ENCODE measurements at regions not wholly inside any gene's neighbourhood (a gene's known extent, or its start where the extent isn't known, plus 50 kb on each side); places are given as distances from the start of the nearest gene placed in this dataset.

DNA sequence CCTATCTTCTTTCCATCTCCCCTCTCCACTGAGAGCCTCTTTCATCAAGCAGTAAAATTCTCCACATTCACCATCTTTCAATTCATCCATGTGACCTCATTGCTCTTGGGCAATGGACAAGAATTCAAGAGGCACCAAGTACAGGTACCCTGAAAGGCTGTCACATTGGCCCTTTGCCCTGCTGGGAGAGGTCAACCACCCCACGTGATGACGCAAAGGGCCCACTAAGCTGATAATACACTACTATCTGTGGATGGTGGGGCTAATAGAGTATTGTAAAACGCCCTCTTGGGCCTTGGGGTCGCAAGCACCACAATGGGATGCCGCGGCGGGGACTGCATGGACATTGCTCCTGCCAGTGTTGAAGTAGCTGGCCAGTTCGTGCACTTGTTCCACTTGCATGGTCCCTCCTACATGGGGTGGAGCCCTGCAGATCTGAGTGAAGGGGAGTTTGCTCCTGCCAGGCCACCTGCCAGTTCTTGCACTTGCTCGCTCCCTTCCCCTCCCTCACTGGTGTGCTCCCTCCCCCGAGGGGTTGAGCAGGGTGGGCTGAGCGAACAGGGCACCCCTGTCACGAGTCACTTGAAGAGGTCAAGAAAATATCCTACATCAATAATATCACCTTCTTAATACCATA lies 1578.8 kb upstream of the RAG2 start:
- Mint-ChIP-seq H3K27ac (no peak overlapping the region), H3K9me3 (no peaks in the 10 kb centered on the region), H3K27me3 (ENCODE audit: low read depth) (no peaks in the 10 kb centered on the region), H3K4me3 (no peak overlapping the region), H3K36me3 (ENCODE audit: insufficient read depth in 1 of 3, low read depth in 3 of 3) (no peaks in the 10 kb centered on the region; a peak in 1 of 7 replicates), H3K4me1 (no peaks in the 10 kb centered on the region)
- no peak overlapping the region for H3K9ac ChIP-seq (ENCODE audit: extremely low read depth, insufficient read length, low read length)
- H4K8ac ChIP-seq (replicated peaks; ENCODE audit: insufficient read length, low read depth, low read length): no peak overlapping the region
- no peak overlapping the region for H2BK12ac ChIP-seq (ENCODE audit: insufficient read length, low read depth, low read length)
- H3K56ac ChIP-seq (ENCODE audit: insufficient read length, low read depth, low read length): no peak overlapping the region
- no peaks in the 10 kb centered on the region for H3K27me3 ChIP-seq (ENCODE audit: insufficient read depth, low read length)
- no peaks in the 10 kb centered on the region for H3K23me2 ChIP-seq (ENCODE audit: insufficient read length, low read depth, low read length, poor library complexity, severe bottlenecking)
- no peak overlapping the region for H3K4ac ChIP-seq (ENCODE audit: low read depth, low read length)
- no peak overlapping the region for H3K27ac ChIP-seq (ENCODE audit: insufficient read length, low read depth, low read length)
- H3K14ac ChIP-seq (ENCODE audit: insufficient read depth, low read length): no peak overlapping the region
- H3K23ac ChIP-seq (ENCODE audit: insufficient read length, low read depth, low read length): no peak overlapping the region
- no peak overlapping the region for H4K5ac ChIP-seq (ENCODE audit: insufficient read length, low read depth, low read length)
- no peak overlapping the region for H4K91ac ChIP-seq (ENCODE audit: insufficient read length, low read depth, low read length)
- no peak overlapping the region for H3T11ph ChIP-seq (ENCODE audit: low read length)
- H3K18ac ChIP-seq (ENCODE audit: insufficient read length, low read depth, low read length): no peak overlapping the region
- no peaks in the 10 kb centered on the region for H3K4me1 ChIP-seq (ENCODE audit: insufficient read depth, low read length)
- H2BK120ac ChIP-seq (ENCODE audit: low read depth, low read length, poor library complexity, severe bottlenecking): no peak overlapping the region
- no peak overlapping the region for H2AK5ac ChIP-seq (ENCODE audit: insufficient read length, low read length)
- no peaks in the 10 kb centered on the region for H3K79me1 ChIP-seq (ENCODE audit: insufficient read depth, low read depth, low read length, poor library complexity, severe bottlenecking)
- H2BK15ac ChIP-seq (ENCODE audit: low read depth, low read length): no peak overlapping the region
- no peak overlapping the region for H2BK5ac ChIP-seq (ENCODE audit: insufficient read length, low read length)
- H4K20me1 ChIP-seq (ENCODE audit: control insufficient read depth, insufficient read depth, insufficient read length): no peaks in the 10 kb centered on the region
- H3K9me3 ChIP-seq (ENCODE audit: control insufficient read depth, low read depth, low read length): no peaks in the 10 kb centered on the region
- H2BK20ac ChIP-seq (ENCODE audit: low read depth, low read length, poor library complexity, severe bottlenecking): no peak overlapping the region
- H3K4me2 ChIP-seq (ENCODE audit: insufficient read depth, insufficient read length, low read length): no peak overlapping the region
- DNase-seq: no peak
- H3K79me2 ChIP-seq (ENCODE audit: insufficient read depth, low read length): no peaks in the 10 kb centered on the region
- WGBS (ENCODE audit: extremely low coverage, insufficient read length, low lambda C conversion rate): no CpG with 5 or more reads among the region's 12 CpGs
- no peak overlapping the region for H2AFZ ChIP-seq (ENCODE audit: low read length)
- TF ChIP-seq, protein P1, sequence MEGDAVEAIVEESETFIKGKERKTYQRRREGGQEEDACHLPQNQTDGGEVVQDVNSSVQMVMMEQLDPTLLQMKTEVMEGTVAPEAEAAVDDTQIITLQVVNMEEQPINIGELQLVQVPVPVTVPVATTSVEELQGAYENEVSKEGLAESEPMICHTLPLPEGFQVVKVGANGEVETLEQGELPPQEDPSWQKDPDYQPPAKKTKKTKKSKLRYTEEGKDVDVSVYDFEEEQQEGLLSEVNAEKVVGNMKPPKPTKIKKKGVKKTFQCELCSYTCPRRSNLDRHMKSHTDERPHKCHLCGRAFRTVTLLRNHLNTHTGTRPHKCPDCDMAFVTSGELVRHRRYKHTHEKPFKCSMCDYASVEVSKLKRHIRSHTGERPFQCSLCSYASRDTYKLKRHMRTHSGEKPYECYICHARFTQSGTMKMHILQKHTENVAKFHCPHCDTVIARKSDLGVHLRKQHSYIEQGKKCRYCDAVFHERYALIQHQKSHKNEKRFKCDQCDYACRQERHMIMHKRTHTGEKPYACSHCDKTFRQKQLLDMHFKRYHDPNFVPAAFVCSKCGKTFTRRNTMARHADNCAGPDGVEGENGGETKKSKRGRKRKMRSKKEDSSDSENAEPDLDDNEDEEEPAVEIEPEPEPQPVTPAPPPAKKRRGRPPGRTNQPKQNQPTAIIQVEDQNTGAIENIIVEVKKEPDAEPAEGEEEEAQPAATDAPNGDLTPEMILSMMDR (conservative IDR thresholded peaks at IDR 0.05): no peak
